Suppressor macrophage (primary cell): ENCODE measurements at regions not wholly inside any gene's neighbourhood (a gene's known extent, or its start where the extent isn't known, plus 50 kb on each side); places are given as distances from the start of the nearest gene placed in this dataset.

Experiments
- DNase-seq, 4 experiments: peaks; one replicate each; pipeline ENCODE4 v3.0.0-alpha.2; 2020 to 2022

GRCh38 chr2:225340923-225341322, 58.6 kb upstream of the NYAP2 start:
- no peak for DNase-seq

GRCh38 chr2:225337183-225337582, 62.3 kb upstream of the NYAP2 start:
- DNase-seq = no peak

DNA sequence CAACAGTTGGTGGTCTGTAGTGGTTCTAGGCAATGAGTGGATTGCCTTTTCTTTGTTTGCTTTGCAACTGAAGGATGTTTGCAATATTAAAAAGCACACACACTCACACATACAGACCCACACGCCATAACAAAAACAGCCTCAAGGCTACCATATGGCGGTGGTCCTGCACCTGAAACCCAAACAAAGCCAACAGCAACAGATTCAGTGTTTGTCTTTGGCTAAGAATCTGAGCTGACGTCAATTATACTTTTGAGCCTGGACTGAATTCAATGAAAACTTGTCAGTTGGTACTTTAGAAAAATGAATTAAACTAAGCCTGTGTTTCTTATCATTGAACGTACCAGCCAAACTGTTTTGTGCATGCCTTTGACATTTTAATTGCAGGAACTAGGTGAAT, 65.0 kb upstream of the NYAP2 start:
- DNase-seq = no peak

GRCh38 chr2:225328192-225328591, 71.3 kb upstream of the NYAP2 start:
- DNase-seq = no peak

DNA sequence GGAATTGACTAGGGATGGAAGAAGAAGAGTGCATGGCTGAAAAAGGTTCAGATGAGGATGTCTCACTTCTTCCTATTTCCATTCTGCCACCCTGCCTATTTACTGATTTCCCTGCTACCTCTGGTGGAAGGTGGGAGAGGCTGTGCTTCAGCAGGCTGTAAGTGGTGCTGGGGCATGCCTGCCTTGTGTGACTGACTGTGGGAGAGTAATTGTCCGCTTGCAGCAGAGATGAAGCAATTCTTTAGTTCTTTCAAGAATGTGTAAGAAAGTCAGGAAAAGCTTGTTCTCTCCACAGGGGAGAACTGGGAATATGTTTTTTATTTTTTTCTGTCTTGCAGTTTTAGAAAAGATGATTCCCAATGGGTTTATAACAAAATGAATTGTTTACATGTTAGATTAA, 72.5 kb upstream of the NYAP2 start:
- no peak for DNase-seq

DNA sequence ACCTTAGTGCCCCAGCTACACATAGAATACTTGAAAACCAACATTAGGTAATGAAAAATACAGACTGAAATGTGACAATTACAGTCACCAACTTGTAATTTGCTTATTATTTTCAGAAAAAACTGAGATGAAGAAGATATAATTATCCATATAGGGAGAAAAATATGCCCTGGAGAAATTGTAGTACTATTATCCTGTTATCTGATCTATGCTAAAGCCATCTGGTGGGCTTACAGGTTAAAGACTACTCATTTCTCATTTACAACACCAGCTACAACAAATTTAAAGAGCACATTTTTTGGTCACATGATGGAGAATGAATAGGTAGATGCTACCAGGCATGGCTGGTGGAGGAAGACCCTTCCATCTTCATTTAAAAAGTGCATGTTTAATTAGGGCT, 79.6 kb upstream of the NYAP2 start:
- DNase-seq = no peak

GRCh38 chr2:225318440-225318839, 81.1 kb upstream of the NYAP2 start:
- DNase-seq = no peak

- DNase-seq = no peak
Observed at GRCh38 chr2:225317186-225317585, 82.3 kb upstream of the NYAP2 start.

GRCh38 chr2:225310745-225311144, 88.8 kb upstream of the NYAP2 start:
- no peak for DNase-seq

- DNase-seq = no peak
Observed at GRCh38 chr2:225309516-225309915, 90.0 kb upstream of the NYAP2 start.

DNA sequence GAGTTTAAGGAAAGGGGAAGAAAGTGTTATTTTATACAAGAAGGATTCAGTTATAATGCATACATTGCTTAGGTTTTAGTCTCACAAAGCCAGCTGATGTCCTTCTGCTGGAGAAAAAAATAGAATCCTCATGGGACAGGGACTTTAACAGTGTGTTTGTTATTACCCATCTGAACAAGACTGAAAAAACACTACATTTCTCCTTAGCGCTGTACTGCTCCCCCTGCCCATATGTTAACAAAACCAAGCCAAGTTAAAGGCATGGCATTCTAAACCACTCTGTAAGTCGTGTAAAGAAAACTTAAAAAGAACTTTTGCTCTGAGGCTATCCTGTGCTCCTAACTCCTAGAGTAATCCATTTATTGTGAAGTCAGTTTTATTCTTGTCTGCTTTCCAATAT, 102.6 kb upstream of the NYAP2 start:
- DNase-seq = no peak

GRCh38 chr2:225295102-225295501, 104.4 kb upstream of the NYAP2 start:
- no peak for DNase-seq

- DNase-seq = no peak
Observed at GRCh38 chr2:225293638-225294037, 105.9 kb upstream of the NYAP2 start.

DNA sequence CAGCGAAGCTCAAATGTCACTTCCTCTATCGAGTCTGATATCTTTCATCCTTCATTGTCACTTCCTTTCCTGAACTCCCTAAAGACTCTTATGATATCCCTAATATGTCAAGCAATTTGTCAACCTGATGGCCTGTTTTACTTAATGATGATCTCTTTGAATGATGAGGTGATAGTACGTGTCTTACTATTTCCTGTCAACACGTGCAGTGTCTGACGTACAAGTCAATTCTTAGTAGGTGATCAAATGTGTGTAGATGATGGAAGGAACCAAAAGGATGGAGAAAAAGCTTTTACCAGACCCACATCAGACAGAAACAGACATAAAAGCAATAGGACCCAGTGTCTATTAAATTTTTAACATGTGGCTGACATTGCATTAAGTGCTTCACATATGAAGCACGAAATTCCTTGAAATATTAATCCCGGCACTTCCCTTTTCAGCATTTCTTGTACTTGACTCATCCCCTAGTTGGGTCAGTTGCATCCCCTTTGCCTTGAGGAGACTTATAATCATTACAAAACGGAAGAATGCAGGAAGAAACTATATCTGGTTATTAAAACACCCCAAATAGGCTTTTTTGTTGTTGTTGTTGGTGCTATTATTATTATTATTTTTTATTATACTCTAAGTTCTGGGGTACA, 108.6 kb upstream of the NYAP2 start:
- DNase-seq = no peak

- no peak for DNase-seq
Observed at GRCh38 chr2:225289659-225290058, 109.9 kb upstream of the NYAP2 start.

DNA sequence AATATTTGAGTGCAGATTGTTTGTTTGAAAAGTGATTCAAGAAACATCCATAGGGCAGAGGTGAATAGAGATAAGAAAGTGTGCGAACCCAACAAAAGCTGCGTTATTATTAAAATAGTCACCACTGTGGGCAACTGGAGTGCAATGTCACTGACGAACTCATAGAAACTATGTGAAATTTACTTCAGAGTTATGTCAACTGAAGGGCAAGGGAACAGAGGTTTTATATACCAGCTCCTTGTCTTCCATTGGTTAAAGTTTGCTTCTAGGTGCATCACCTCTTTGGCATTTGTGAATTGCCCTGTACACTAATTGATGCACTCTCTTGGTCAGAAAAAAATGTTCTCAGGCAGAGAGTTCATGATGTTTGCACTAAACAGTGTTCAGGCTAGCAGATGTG, 110.5 kb upstream of the NYAP2 start:
- DNase-seq = no peak

GRCh38 chr2:225282858-225283710, 116.4 kb upstream of the NYAP2 start:
- DNase-seq = peak; percentile 10 to 42 (median 24)

DNA sequence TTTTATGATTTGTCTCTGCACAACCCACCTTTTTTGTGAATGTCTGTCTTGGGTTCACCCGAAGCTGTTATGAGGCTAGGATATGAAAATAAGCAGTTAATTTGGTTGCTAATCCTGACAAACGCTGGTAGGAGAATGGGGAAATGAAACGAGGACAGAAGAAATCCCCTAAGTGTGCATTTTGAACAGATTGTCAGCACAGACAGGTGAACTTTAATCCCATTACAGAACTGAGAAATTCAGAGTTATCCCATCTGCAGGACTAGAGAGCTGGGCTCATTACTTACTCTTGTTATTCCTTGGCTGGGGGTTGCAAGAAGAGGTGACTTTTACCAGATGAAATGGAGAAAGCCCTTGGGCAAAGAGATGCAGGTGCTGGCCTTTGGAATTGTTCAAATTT, 123.3 kb upstream of the NYAP2 start:
- DNase-seq = no peak

GRCh38 chr2:225275443-225275842, 124.1 kb upstream of the NYAP2 start:
- DNase-seq = no peak

DNA sequence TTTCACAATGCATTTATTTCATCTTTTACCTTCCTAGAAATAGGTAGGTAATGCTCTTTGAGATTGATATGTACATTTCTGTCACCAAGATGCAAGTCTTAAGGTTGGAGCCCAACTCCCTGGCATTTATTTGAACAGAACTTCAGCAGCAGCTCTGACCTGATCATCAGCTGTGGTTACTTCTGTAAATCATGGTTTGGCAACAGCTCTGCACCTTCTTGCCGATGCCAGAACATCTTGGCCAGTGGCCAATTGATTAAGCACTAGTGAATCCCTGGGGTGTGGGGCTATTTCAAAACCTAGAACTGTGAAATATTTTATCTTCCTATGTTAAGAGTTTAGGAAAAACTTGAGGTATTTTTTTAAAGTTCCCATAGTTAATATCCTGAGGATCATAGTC, 124.8 kb upstream of the NYAP2 start:
- no peak for DNase-seq

DNA sequence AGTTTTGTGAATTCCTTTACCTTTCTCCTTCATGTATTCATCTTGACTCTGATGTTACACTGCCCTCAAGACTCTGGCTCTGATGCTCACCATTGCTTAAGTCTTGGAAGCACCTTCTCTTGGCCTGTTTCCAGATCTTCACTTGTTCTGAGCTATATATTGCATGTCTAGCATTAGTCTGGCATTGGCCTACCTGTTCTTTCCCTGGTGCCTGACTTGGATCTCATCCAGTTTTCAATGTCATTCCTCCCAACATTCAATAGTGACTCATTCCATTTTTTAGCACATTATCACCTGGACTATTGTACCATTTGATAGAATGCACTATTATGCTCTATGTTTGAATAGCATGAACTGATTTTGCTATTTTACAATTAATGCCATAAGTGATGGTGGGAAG, 127.3 kb upstream of the NYAP2 start:
- DNase-seq = no peak

DNA sequence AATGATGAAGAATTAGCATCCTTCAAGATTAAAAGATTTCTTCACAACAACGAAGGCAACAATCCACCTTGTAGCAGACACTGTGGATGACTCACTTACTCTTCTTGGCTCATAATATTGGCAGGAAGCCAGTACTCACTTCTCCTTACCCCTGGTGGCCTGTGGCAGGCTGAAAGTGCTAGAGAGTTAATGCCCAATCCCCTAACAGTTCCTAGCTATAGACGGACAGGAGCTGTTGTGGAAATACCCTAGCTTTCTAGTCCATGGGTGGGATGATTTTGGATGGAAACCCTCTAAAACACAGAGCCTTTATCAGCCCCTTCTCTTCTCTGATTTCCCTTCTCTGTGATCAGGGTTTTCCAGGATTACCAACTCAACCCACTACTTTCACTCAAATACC, 128.6 kb upstream of the NYAP2 start:
- DNase-seq = peak; percentile 72 to 93 (median 86)

DNA sequence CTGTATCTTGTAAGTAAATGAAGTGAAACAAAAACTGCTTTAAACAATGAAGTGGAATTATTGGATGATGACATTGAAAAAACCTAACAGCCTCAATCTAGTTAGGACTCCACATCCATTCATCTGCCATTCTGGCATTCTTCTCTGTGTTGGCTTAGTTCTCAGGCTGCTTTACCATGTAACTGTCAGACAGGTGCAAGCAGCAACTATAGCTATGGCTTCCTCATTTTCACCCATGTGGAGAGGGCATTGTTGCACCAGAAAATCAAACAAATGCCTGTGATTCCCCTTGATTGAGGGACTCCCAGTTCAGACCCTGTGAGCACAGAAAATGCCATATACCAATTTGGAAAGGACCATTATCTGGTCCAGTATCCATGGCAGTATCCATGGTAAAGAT, 129.5 kb upstream of the NYAP2 start:
- no peak for DNase-seq

- DNase-seq = no peak
Observed at GRCh38 chr2:225254363-225254762, 145.1 kb upstream of the NYAP2 start.
